HepG2 (cell line): ENCODE measurements at regions not wholly inside any gene's neighbourhood (a gene's known extent, or its start where the extent isn't known, plus 50 kb on each side); places are given as distances from the start of the nearest gene placed in this dataset.

ENCODE experiments used
- ATAC-seq: fragments of 200-7000 bp; cut with Tn5 transposase; 3 replicates; pipeline ENCODE4 v1.9.1; 2020; ENCODE audit warnings: mild to moderate bottlenecking, moderate library complexity
- BruUV-seq: library from RNA; stranded (reverse); fragments of 400-500 nt; replicated peaks from 2 replicates; lab custom pipeline; 2021; lab: Mats Ljungman, UMichigan
- CTCF ChIA-PET: fragments of 300-600 bp; formaldehyde crosslinking; extraction: SDS; loops from one replicate; lab custom pipeline; 2021; ENCODE audit warnings: low total read pairs, inconsistent platforms, low intra/inter-chr PET ratio; lab: Yijun Ruan, JAX
- POLR2A ChIA-PET: fragments of 350-600 bp; sonication (Branson Sonifier 250); formaldehyde crosslinking; loops from one replicate; lab custom pipeline; 2020; ENCODE audit warnings: antibody characterized with exemption, inconsistent platforms; lab: Yijun Ruan, JAX
- DNase-seq: peaks from one replicate; pipeline ENCODE4 v3.0.0-alpha.2; 2015; ENCODE audit warnings: low spot score
- FAIRE-seq: peaks from 3 replicates; lab custom pipeline; 2011; peaks lifted over from hg19 to GRCh38; lab: Jason Lieb, UNC
- H2AFZ ChIP-seq: one replicate; pipeline ENCODE4 v1.6.1; 2011; ENCODE audit warnings: low read length, inconsistent platforms
- H3K27ac ChIP-seq: fragments of 300-600 bp; 3 replicates; pipeline ENCODE4 v1.8.0; 2011; ENCODE audit warnings: mixed run types, mild to moderate bottlenecking, mixed read lengths, low read length, inconsistent platforms; ENCODE audit not compliant: insufficient read depth; ENCODE audit errors: extremely low read length
- H3K27me3 ChIP-seq, 2 experiments: fragments of 200-600 bp in 1 of 2; 2 replicates in 1 of 2; 3 replicates in 1 of 2; pipeline versions ENCODE4 v1.6.0 to v1.8.0; 2011; ENCODE audit warnings: low read length in 2 of 2, mild to moderate bottlenecking in 2 of 2, moderate library complexity in 2 of 2, inconsistent platforms in 1 of 2; ENCODE audit not compliant: insufficient read depth in 2 of 2, control insufficient read depth in 1 of 2
- H3K36me3 ChIP-seq, 2 experiments: fragments of 200-600 bp in 1 of 2; replicated peaks in 1 of 2; 2 replicates in 1 of 2; 3 replicates in 1 of 2; pipeline versions ENCODE4 v1.5.1 to v1.8.0; 2011; ENCODE audit warnings: low read length in 2 of 2, inconsistent platforms in 1 of 2; ENCODE audit not compliant: insufficient read depth in 2 of 2, control insufficient read depth in 1 of 2
- H3K4me1 ChIP-seq: 2 replicates; pipeline ENCODE4 v1.5.1; 2012; ENCODE audit warnings: low read length, inconsistent platforms; ENCODE audit not compliant: insufficient read depth
- H3K4me2 ChIP-seq: 2 replicates; pipeline ENCODE4 v1.6.0; 2011; ENCODE audit warnings: low read depth, low read length, inconsistent platforms
- H3K4me3 ChIP-seq, 3 experiments: fragments of 200-600 bp in 1 of 3; sonication (generic), shearing (Covaris generic) in 1 of 3; replicated peaks in 1 of 3; 2 replicates each; pipeline ENCODE4 v1.5.1; 2011 to 2016; ENCODE audit warnings: low read length in 3 of 3, inconsistent platforms in 2 of 3, low read depth in 2 of 3, mild to moderate bottlenecking in 2 of 3, control low read depth in 1 of 3, mixed read lengths in 1 of 3; ENCODE audit not compliant: insufficient read depth in 1 of 3
- H3K79me2 ChIP-seq: one replicate; pipeline ENCODE4 v1.6.1; 2011; ENCODE audit warnings: low read length, inconsistent platforms; ENCODE audit not compliant: insufficient read depth
- H3K9ac ChIP-seq: 2 replicates; pipeline ENCODE4 v1.6.0; 2011; ENCODE audit warnings: mild to moderate bottlenecking, low read depth, low read length, inconsistent platforms; ENCODE audit not compliant: insufficient read depth
- H3K9me3 ChIP-seq: 2 replicates; pipeline ENCODE4 v1.5.1; 2012; ENCODE audit warnings: mild to moderate bottlenecking, low read length
- H4K20me1 ChIP-seq: 2 replicates; pipeline ENCODE4 v1.6.0; 2011; ENCODE audit warnings: inconsistent platforms, mild to moderate bottlenecking, low read length, moderate library complexity; ENCODE audit not compliant: insufficient read depth
- ARID2 ChIP-seq: sonication (generic); formaldehyde crosslinking; IDR thresholded peaks from 2 replicates; pipeline ENCODE4 v1.8.1; 2022; ENCODE audit warnings: mild to moderate bottlenecking, missing genetic modification reagents, borderline replicate concordance
- ELF4 ChIP-seq: sonication (generic); formaldehyde crosslinking; IDR thresholded peaks from 2 replicates; pipeline ENCODE4 v1.5.0; 2020; ENCODE audit warnings: missing genetic modification reagents, mild to moderate bottlenecking, moderate library complexity, borderline replicate concordance
- FOXC1 ChIP-seq: sonication (generic); formaldehyde crosslinking; IDR thresholded peaks from 2 replicates; pipeline ENCODE4 v1.8.0; 2022; ENCODE audit warnings: mild to moderate bottlenecking, missing genetic modification reagents, borderline replicate concordance
- KDM5B ChIP-seq: sonication (generic); formaldehyde crosslinking; IDR thresholded peaks from 2 replicates; pipeline ENCODE4 v1.4.0; 2020; ENCODE audit warnings: missing genetic modification reagents, mild to moderate bottlenecking, borderline replicate concordance
- MZF1 ChIP-seq: sonication (generic); formaldehyde crosslinking; IDR thresholded peaks from 2 replicates; pipeline ENCODE4 v1.8.1; 2023; ENCODE audit warnings: mild to moderate bottlenecking, missing genetic modification reagents, borderline replicate concordance
- RFX3 ChIP-seq: IDR thresholded peaks from 2 replicates; pipeline ENCODE4 v1.6.1; 2016; ENCODE audit warnings: missing biosample characterization, missing genetic modification reagents
- YEATS4 ChIP-seq: sonication (generic); formaldehyde crosslinking; IDR thresholded peaks from 2 replicates; pipeline ENCODE4 v1.4.0; 2020; ENCODE audit warnings: missing genetic modification reagents, borderline replicate concordance
- ZBTB1 ChIP-seq: sonication (generic); formaldehyde crosslinking; IDR thresholded peaks from 2 replicates; pipeline ENCODE4 v1.4.0; 2020; ENCODE audit warnings: missing genetic modification reagents, borderline replicate concordance
- ZNF121 ChIP-seq: sonication (generic); formaldehyde crosslinking; IDR thresholded peaks from 2 replicates; pipeline ENCODE4 v1.5.0; 2020; ENCODE audit warnings: mild to moderate bottlenecking, missing genetic modification reagents
- ZNF143 ChIP-seq: sonication (generic); formaldehyde crosslinking; IDR thresholded peaks from 2 replicates; pipeline ENCODE4 v1.4.0; 2020; ENCODE audit warnings: missing genetic modification reagents
- ZNF329 ChIP-seq: sonication (generic); formaldehyde crosslinking; IDR thresholded peaks from 2 replicates; pipeline ENCODE4 v1.9.0; 2021; ENCODE audit warnings: low read depth, mild to moderate bottlenecking, missing genetic modification reagents
- ZNF615 ChIP-seq: sonication (generic); formaldehyde crosslinking; IDR thresholded peaks from 2 replicates; pipeline ENCODE4 v1.5.0; 2020; ENCODE audit warnings: mild to moderate bottlenecking, missing genetic modification reagents, borderline replicate concordance
- WGBS: methylation state at CpG from one replicate; pipeline ENCODE4 v1.1.6; 2017; ENCODE audit warnings: low lambda C conversion rate; 5-methylcytosine and 5-hydroxymethylcytosine counted together
- in situ Hi-C: cut with HindIII; loops from 2 replicates; pipeline ENCODE4 v1.10.0; 2017; ENCODE audit warnings: low pct_unique_long_range_greater_than_20kb; ENCODE audit not compliant: extremely low pct_ligation_motif_present
- intact Hi-C: fragments of 100-400 bp; cut with micrococcal nuclease; formaldehyde crosslinking; loops from one replicate; pipeline ENCODE4 v1.10.0; 2022; ENCODE audit not compliant: unreplicated experiment
- TF ChIP-seq, protein P1 (sequence below): sonication (generic); formaldehyde crosslinking; IDR thresholded peaks from 2 replicates; pipeline ENCODE4 v1.5.1; 2020; ENCODE audit warnings: missing genetic modification reagents, mild to moderate bottlenecking, borderline replicate concordance
- TF ChIP-seq, protein P2 (sequence below): sonication (generic); formaldehyde crosslinking; IDR thresholded peaks from 2 replicates; pipeline ENCODE4 v1.8.0; 2022; ENCODE audit warnings: mild to moderate bottlenecking, missing genetic modification reagents
- TF ChIP-seq, protein P3 (sequence below): sonication (generic); formaldehyde crosslinking; IDR thresholded peaks from 2 replicates; pipeline ENCODE4 v1.5.0; 2020; ENCODE audit warnings: mild to moderate bottlenecking, low read depth, missing genetic modification reagents, borderline replicate concordance

DNA sequence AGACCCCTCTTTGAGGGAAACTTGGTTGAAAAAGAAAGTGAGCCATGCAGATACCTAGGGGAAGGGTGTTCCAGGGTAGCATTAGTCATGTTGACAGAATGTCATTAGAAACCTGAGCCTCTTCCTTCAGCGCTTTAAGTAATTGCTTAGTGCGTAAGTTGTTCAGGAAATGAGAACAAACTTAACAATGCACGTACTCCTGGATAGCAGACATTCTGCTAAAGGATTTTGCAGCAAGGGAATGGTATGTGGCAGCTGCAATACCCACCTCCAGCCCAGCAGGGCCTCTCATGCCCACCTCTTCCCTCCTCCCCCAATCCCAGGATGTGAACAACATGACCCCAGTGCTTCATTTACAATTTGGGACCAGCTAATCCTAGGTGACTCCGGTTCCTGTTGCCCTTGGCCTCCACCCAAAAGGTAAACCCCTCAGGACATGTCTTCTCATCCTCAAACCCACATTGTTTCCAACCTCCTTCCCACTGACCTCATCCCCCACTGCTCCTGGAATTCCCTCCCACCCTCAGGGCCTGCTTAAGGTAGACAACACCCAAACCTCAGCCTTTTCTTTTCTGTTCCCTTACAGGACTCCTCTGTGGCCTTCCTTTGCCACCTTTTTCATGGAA lies 98.0 kb upstream of the BCAR3 start:
- Histone ChIP-seq H3K27me3 (no peaks in the 10 kb centered on the region), H3K4me1 (peaks cover 38% of the 10 kb centered on the region), H4K20me1 (no peaks in the 10 kb centered on the region), H3K36me3 (no peaks in the 10 kb centered on the region), H3K9ac (no peak overlapping the region), H3K4me2 (no peak overlapping the region), H2AFZ (no peak overlapping the region), H3K4me3 (no peak overlapping the region), H3K27ac (no peak overlapping the region), H3K79me2 (no peaks in the 10 kb centered on the region), H3K9me3 (no peaks in the 10 kb centered on the region)
- BruUV-seq: no TSS peak
- POLR2A ChIA-PET: no interaction called here
- no peak for DNase-seq
- no peak for TF ChIP-seq MZF1 (CRISPR knock-in tag)
- in situ Hi-C loops (no loop called here), intact Hi-C loops (no loop called here)
- WGBS: 93% methylated on average over 4 of the region's 4 CpGs
- ATAC-seq: no peak
- CTCF ChIA-PET: no interaction called here
- FAIRE-seq: no peak

DNA sequence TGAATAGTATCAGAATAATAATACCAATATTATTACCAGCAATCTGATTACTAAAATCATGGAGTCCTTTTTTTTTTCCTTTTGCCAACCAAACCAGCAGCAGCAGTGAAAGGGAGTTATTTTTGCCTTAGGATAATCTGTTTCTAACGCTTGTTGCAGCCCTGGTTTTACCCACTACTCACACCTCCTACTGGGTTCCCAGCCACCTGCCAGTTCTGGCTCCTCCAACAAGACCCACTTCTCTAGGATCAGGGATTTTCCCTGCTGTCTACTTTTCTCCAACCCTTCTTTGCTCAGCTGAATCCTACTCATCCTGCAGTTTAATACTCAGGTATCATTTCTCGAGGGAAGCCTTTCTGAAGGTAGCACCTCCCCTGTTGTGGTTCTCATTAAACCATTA lies 96.8 kb upstream of the BCAR3 start:
- ATAC-seq: no peak
- H3K9ac ChIP-seq: no peak overlapping the region
- 97% methylated on average over 2 of the region's 2 CpGs for WGBS
- no peak overlapping the region for H3K27ac ChIP-seq
- H3K4me1 ChIP-seq: peaks cover 32% of the 10 kb centered on the region
- DNase-seq: no peak
- intact Hi-C loops: no loop called here
- no peak overlapping the region for H3K4me2 ChIP-seq
- no peaks in the 10 kb centered on the region for H3K27me3 ChIP-seq
- no peaks in the 10 kb centered on the region for H3K9me3 ChIP-seq
- no peak for FAIRE-seq
- H3K79me2 ChIP-seq: no peaks in the 10 kb centered on the region
- ChIA-PET CTCF (no interaction called here), POLR2A (no interaction called here)
- no TSS peak for BruUV-seq
- no peak overlapping the region for H3K4me3 ChIP-seq
- H2AFZ ChIP-seq: no peak overlapping the region
- no peaks in the 10 kb centered on the region for H4K20me1 ChIP-seq
- no peaks in the 10 kb centered on the region for H3K36me3 ChIP-seq
- in situ Hi-C loops: no loop called here
- no peak for TF ChIP-seq KDM5B (CRISPR knock-in tag)
- no peak for TF ChIP-seq ZNF143
- no peak for TF ChIP-seq ZNF121 (CRISPR knock-in tag)
- TF ChIP-seq FOXC1 (CRISPR knock-in tag): no peak
- TF ChIP-seq, protein P1, sequence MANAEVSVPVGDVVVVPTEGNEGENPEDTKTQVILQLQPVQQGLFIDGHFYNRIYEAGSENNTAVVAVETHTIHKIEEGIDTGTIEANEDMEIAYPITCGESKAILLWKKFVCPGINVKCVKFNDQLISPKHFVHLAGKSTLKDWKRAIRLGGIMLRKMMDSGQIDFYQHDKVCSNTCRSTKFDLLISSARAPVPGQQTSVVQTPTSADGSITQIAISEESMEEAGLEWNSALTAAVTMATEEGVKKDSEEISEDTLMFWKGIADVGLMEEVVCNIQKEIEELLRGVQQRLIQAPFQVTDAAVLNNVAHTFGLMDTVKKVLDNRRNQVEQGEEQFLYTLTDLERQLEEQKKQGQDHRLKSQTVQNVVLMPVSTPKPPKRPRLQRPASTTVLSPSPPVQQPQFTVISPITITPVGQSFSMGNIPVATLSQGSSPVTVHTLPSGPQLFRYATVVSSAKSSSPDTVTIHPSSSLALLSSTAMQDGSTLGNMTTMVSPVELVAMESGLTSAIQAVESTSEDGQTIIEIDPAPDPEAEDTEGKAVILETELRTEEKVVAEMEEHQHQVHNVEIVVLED (CRISPR knock-in tag): no peak
- TF ChIP-seq, protein P2, sequence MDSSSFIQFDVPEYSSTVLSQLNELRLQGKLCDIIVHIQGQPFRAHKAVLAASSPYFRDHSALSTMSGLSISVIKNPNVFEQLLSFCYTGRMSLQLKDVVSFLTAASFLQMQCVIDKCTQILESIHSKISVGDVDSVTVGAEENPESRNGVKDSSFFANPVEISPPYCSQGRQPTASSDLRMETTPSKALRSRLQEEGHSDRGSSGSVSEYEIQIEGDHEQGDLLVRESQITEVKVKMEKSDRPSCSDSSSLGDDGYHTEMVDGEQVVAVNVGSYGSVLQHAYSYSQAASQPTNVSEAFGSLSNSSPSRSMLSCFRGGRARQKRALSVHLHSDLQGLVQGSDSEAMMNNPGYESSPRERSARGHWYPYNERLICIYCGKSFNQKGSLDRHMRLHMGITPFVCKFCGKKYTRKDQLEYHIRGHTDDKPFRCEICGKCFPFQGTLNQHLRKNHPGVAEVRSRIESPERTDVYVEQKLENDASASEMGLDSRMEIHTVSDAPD: no peak
- TF ChIP-seq ELF4 (CRISPR knock-in tag): no peak
- TF ChIP-seq ARID2 (CRISPR knock-in tag): no peak
- no peak for TF ChIP-seq ZNF329 (CRISPR knock-in tag)
- TF ChIP-seq, protein P3, sequence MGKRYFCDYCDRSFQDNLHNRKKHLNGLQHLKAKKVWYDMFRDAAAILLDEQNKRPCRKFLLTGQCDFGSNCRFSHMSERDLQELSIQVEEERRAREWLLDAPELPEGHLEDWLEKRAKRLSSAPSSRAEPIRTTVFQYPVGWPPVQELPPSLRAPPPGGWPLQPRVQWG (CRISPR knock-in tag): no peak
- TF ChIP-seq ZBTB1 (CRISPR knock-in tag): no peak
- no peak for TF ChIP-seq ZNF615 (CRISPR knock-in tag)
- TF ChIP-seq YEATS4 (CRISPR knock-in tag): no peak
- no peak for TF ChIP-seq RFX3 (CRISPR knock-in tag)
